DOHH2 (cell line): ENCODE measurements at regions not wholly inside any gene's neighbourhood (a gene's known extent, or its start where the extent isn't known, plus 50 kb on each side); places are given as distances from the start of the nearest gene placed in this dataset.

ENCODE experiments used
- EZH2phosphoT487 ChIP-seq: fragments of 200-600 bp; sonication (generic); IDR thresholded peaks from 2 replicates; pipeline ENCODE4 v1.6.1; 2017; ENCODE audit warnings: borderline replicate concordance, mild to moderate bottlenecking, antibody characterized with exemption, low read length, moderate library complexity, mixed read lengths
- TF ChIP-seq, protein P1 (sequence below): fragments of 200-600 bp; sonication (generic); IDR thresholded peaks from one replicate; pipeline ENCODE4 v1.5.1; 2014; ENCODE audit warnings: antibody characterized with exemption, mild to moderate bottlenecking, low read depth, low read length; ENCODE audit not compliant: poor library complexity, severe bottlenecking

DNA sequence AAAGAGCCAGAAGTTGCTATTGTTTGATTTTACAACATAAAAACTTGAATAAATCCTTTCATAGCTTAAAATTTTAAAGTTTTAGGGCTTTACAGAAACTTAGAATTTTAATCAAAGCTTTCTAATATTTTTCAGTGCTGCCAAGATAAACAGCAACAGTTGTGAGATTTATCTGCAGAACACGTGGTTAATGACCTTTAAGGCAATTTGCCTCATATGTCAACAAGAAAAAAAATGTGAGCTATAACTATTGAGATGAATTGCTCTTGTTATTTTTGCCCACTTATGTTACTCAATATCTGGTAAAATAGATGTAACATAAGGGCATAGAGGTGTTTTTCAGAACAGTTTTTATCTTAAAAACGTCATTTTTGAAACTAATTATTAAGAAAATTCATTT, 96.7 kb upstream of the NECTIN3 start:
- TF ChIP-seq, protein P1, sequence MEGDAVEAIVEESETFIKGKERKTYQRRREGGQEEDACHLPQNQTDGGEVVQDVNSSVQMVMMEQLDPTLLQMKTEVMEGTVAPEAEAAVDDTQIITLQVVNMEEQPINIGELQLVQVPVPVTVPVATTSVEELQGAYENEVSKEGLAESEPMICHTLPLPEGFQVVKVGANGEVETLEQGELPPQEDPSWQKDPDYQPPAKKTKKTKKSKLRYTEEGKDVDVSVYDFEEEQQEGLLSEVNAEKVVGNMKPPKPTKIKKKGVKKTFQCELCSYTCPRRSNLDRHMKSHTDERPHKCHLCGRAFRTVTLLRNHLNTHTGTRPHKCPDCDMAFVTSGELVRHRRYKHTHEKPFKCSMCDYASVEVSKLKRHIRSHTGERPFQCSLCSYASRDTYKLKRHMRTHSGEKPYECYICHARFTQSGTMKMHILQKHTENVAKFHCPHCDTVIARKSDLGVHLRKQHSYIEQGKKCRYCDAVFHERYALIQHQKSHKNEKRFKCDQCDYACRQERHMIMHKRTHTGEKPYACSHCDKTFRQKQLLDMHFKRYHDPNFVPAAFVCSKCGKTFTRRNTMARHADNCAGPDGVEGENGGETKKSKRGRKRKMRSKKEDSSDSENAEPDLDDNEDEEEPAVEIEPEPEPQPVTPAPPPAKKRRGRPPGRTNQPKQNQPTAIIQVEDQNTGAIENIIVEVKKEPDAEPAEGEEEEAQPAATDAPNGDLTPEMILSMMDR, result no peak
- no peak for TF ChIP-seq EZH2phosphoT487
